Chondrocyte (in vitro differentiated cells): ENCODE measurements at regions not wholly inside any gene's neighbourhood (a gene's known extent, or its start where the extent isn't known, plus 50 kb on each side); places are given as distances from the start of the nearest gene placed in this dataset.

Source experiments
- DNase-seq: peaks from one replicate; pipeline ENCODE4 v3.0.0; 2021; ENCODE audit warnings: mixed read lengths, low spot score
- H3K27ac Mint-ChIP-seq: one replicate; pipeline ENCODE4 v1.8.0; 2021; ENCODE audit warnings: mild to moderate bottlenecking, moderate library complexity, mixed read lengths; ENCODE audit not compliant: unreplicated experiment
- H3K27me3 Mint-ChIP-seq: 2 replicates; pipeline ENCODE4 v1.8.0; 2021; ENCODE audit warnings: low read depth, mixed read lengths
- H3K36me3 Mint-ChIP-seq: 2 replicates; pipeline ENCODE4 v1.8.0; 2021; ENCODE audit warnings: low read depth, mixed read lengths
- H3K4me1 Mint-ChIP-seq: 2 replicates; pipeline ENCODE4 v1.8.0; 2021; ENCODE audit warnings: low read depth, mild to moderate bottlenecking, mixed read lengths
- H3K4me3 Mint-ChIP-seq: one replicate; pipeline ENCODE4 v1.8.0; 2021; ENCODE audit warnings: mild to moderate bottlenecking, moderate library complexity, mixed read lengths; ENCODE audit not compliant: unreplicated experiment
- H3K9me3 Mint-ChIP-seq: 2 replicates; pipeline ENCODE4 v1.8.0; 2021; ENCODE audit warnings: low read depth, mixed read lengths
- TF ChIP-seq, protein P1 (sequence below): fragments of 200-600 bp; sonication (generic); IDR thresholded peaks from 2 replicates; pipeline ENCODE4 v1.5.0; 2021; ENCODE audit warnings: antibody characterized with exemption, mild to moderate bottlenecking, moderate library complexity

DNA sequence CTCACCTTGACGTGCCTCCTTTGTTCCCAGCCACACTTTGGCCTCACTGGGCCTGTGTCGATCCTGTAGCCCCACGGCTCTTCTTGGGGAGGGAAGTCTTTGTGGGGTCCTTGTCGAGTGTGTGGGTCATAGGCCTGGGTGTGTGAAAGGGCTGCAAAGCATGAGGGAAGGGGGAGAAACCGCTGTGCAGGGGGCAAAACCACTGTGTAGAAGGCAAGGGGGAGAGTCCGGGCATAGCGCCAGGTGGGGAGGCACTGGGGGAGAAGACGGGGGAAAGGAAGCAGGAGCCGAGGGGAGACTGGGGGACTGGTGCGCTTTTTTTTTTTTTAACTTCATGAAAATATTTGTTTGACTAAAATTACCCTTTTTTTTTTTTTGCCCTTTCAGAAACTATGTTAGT, 65.1 kb upstream of the RASD2 start:
- Mint-ChIP-seq H3K36me3 (no peaks in the 10 kb centered on the region), H3K27me3 (no peaks in the 10 kb centered on the region), H3K9me3 (peaks cover 3% of the 10 kb centered on the region), H3K4me1 (peaks cover 17% of the 10 kb centered on the region), H3K4me3 (no peak overlapping the region), H3K27ac (no peak overlapping the region)
- no peak for DNase-seq
- TF ChIP-seq, protein P1, sequence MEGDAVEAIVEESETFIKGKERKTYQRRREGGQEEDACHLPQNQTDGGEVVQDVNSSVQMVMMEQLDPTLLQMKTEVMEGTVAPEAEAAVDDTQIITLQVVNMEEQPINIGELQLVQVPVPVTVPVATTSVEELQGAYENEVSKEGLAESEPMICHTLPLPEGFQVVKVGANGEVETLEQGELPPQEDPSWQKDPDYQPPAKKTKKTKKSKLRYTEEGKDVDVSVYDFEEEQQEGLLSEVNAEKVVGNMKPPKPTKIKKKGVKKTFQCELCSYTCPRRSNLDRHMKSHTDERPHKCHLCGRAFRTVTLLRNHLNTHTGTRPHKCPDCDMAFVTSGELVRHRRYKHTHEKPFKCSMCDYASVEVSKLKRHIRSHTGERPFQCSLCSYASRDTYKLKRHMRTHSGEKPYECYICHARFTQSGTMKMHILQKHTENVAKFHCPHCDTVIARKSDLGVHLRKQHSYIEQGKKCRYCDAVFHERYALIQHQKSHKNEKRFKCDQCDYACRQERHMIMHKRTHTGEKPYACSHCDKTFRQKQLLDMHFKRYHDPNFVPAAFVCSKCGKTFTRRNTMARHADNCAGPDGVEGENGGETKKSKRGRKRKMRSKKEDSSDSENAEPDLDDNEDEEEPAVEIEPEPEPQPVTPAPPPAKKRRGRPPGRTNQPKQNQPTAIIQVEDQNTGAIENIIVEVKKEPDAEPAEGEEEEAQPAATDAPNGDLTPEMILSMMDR, result no peak

DNA sequence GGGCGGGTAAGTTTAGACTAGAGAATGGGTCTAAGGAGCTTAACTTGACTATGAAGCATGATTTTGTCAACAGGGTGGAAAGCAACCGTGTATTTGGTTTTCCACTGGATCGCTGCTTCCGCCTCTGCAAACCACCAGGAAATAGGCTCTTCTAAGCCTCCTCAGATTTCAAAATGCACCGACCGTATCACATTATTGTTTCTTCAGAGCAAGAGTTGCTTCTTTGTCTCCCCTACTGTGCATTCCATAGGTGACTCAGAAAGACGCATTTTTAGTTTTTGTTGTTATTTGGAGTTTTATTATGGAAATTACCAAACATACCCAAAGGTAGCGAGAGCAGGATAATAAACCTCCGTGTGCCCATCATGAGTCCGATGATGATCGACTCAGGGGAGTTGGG, 64.3 kb upstream of the RASD2 start:
- H3K4me1 Mint-ChIP-seq, result peaks cover 20% of the 10 kb centered on the region
- no peaks in the 10 kb centered on the region for H3K27me3 Mint-ChIP-seq
- H3K36me3 Mint-ChIP-seq, result no peaks in the 10 kb centered on the region
- no peak overlapping the region for H3K27ac Mint-ChIP-seq
- H3K4me3 Mint-ChIP-seq, result no peak overlapping the region
- no peak for DNase-seq
- H3K9me3 Mint-ChIP-seq, result peaks cover 3% of the 10 kb centered on the region
- TF ChIP-seq, protein P1, result no peak

DNA sequence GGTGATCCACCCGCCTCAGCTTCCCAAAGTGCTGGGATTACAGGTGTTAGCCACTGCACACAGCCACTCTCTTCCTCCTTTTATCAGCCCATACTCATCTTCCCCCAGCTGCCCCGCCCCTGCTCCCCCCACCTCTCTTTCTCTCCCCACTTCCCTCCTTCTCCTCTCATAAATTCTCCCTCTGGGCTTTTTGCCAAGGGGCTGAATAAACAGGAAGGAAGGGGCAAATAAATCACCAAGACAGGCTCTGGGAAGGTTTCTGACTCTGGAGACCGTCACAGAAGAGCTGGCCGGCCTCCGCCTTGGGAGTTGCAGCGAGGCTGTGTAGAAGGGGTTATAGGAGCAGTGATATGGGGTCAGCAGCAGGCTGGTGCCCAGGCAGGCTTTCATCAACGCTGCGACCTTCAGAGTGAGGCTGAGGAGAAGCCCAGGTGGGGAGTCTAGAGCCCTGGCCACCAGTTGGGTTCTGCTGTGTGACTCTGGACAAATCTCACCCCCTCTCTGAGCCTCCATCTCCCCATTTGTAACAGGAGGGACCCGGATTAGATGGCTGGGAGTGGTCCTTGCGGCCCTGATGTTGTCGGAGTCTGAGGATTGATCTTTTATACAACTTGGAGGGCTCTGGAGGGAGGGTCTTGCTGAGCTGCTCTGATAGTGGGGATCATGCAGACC, 62.6 kb upstream of the RASD2 start:
- DNase-seq, result no peak
- peaks cover 16% of the 10 kb centered on the region for H3K4me1 Mint-ChIP-seq
- no peak overlapping the region for H3K4me3 Mint-ChIP-seq
- no peaks in the 10 kb centered on the region for H3K27me3 Mint-ChIP-seq
- no peak overlapping the region for H3K27ac Mint-ChIP-seq
- TF ChIP-seq, protein P1, result no peak
- H3K36me3 Mint-ChIP-seq, result no peaks in the 10 kb centered on the region
- H3K9me3 Mint-ChIP-seq, result peaks cover 3% of the 10 kb centered on the region

DNA sequence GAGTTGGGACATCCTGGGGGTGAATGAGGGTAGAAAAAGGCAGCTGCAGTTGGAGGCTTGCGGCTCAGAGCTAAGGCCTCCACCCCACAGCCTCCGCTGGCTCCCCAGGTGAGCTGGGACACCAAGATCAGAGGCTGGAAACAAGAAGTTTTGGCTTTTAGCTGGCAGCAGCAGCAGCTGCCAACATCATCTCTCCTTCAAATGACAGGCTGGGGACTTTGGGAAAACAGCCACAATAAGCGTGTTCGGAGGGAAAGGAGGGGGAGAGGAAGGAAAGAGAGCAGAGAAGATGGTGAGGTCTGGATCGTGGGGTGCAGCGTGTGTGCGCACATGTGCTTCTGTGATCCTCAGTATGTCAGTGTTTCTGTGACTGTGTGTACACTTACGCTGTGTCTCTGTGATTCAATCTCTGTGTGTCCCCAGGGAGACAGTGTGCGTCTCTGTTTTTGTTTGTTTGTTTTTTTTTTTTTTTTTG, 62.0 kb upstream of the RASD2 start:
- DNase-seq, result no peak
- H3K9me3 Mint-ChIP-seq, result peaks cover 3% of the 10 kb centered on the region
- H3K27me3 Mint-ChIP-seq, result no peaks in the 10 kb centered on the region
- no peak overlapping the region for H3K4me3 Mint-ChIP-seq
- no peaks in the 10 kb centered on the region for H3K36me3 Mint-ChIP-seq
- H3K27ac Mint-ChIP-seq, result no peak overlapping the region
- TF ChIP-seq, protein P1, result no peak
- peaks cover 16% of the 10 kb centered on the region for H3K4me1 Mint-ChIP-seq

DNA sequence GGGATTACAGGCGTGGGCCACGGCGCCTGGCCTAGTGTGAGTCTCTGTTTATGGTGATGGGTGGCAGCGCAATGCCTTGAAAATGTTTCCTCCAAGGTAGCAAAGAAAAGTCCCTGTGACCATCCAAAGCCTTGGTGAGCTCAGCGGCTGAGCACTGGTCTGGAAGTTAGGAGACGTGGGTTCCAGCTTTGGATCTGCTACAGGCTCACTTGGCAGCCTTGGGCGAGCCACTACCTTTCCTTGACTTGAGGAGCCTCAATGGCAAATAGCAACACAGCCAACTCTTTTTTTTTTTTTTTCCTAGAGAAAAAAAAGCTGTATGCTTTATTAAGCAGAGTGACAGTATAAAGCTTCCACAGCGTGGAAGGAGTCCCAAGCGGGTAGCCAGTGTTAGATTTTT, 61.3 kb upstream of the RASD2 start:
- TF ChIP-seq, protein P1, result no peak
- Mint-ChIP-seq H3K27me3 (peaks cover 4% of the 10 kb centered on the region), H3K9me3 (peaks cover 3% of the 10 kb centered on the region), H3K4me3 (no peak overlapping the region), H3K36me3 (no peaks in the 10 kb centered on the region), H3K27ac (no peak overlapping the region), H3K4me1 (peaks cover 16% of the 10 kb centered on the region)
- no peak for DNase-seq
